Ecto neural progenitor cell (in vitro differentiated cells): ENCODE measurements at regions not wholly inside any gene's neighbourhood (a gene's known extent, or its start where the extent isn't known, plus 50 kb on each side); places are given as distances from the start of the nearest gene placed in this dataset.

Source experiments
- DNase-seq: peaks from one replicate; pipeline ENCODE4 v3.0.0-alpha.2; 2018; ENCODE audit warnings: low spot score

- no peak for DNase-seq
These were observed 54.3 kb downstream of the FAM241B start for GRCh38 chr10:69684020-69684980.

- DNase-seq: no peak
These were observed 54.9 kb downstream of the FAM241B start for GRCh38 chr10:69684981-69685353.

- DNase-seq: no peak
These were observed 55.4 kb downstream of the FAM241B start for GRCh38 chr10:69685426-69685801.

- no peak for DNase-seq
These were observed 55.9 kb downstream of the FAM241B start for GRCh38 chr10:69685802-69686585.

- no peak for DNase-seq
These were observed 56.8 kb downstream of the FAM241B start for GRCh38 chr10:69686866-69687265.

- no peak for DNase-seq
These were observed 57.4 kb downstream of the FAM241B start for GRCh38 chr10:69687426-69687825.

- DNase-seq: no peak
These were observed 62.2 kb downstream of the FAM241B start for GRCh38 chr10:69692267-69692666.

- no peak for DNase-seq
These were observed 62.8 kb downstream of the FAM241B start for GRCh38 chr10:69692891-69693290.

- DNase-seq: no peak
These were observed 63.8 kb downstream of the FAM241B start for GRCh38 chr10:69693886-69694285.

GRCh38 chr10:69696073-69696731, 66.2 kb downstream of the FAM241B start:
- DNase-seq: no peak

GRCh38 chr10:69697006-69697405, 67.0 kb downstream of the FAM241B start:
- no peak for DNase-seq

GRCh38 chr10:69703256-69703655, 73.2 kb downstream of the FAM241B start:
- no peak for DNase-seq

- no peak for DNase-seq
These were observed 74.0 kb downstream of the FAM241B start for GRCh38 chr10:69703766-69704630.

GRCh38 chr10:69709366-69709941, 79.4 kb downstream of the FAM241B start:
- DNase-seq: no peak

GRCh38 chr10:69710008-69710888, 80.2 kb downstream of the FAM241B start:
- DNase-seq: no peak

GRCh38 chr10:69712342-69712741, 82.3 kb downstream of the FAM241B start:
- DNase-seq: no peak

- DNase-seq: no peak
These were observed 84.5 kb downstream of the FAM241B start for GRCh38 chr10:69714572-69714971.

GRCh38 chr10:69715156-69715898, 85.3 kb downstream of the FAM241B start:
- no peak for DNase-seq

GRCh38 chr10:69715899-69716606, 85.7 kb upstream of the COL13A1 start:
- no peak for DNase-seq
